Loucy (cell line): ENCODE measurements at regions not wholly inside any gene's neighbourhood (a gene's known extent, or its start where the extent isn't known, plus 50 kb on each side); places are given as distances from the start of the nearest gene placed in this dataset.

Source experiments
- H2AFZ ChIP-seq: fragments of 200-600 bp; sonication (generic); 2 replicates; pipeline ENCODE4 v1.6.0; 2016; ENCODE audit warnings: antibody characterized with exemption, mild to moderate bottlenecking, low read length, moderate library complexity
- H3F3A ChIP-seq: fragments of 200-600 bp; 2 replicates; pipeline ENCODE4 v1.6.0; 2016; ENCODE audit warnings: antibody characterized with exemption, low read depth, mild to moderate bottlenecking
- H3K27me3 ChIP-seq: fragments of 200-600 bp; sonication (generic); 2 replicates; pipeline ENCODE4 v1.6.1; 2014; ENCODE audit warnings: low read length, mild to moderate bottlenecking; ENCODE audit not compliant: insufficient read depth, poor library complexity, severe bottlenecking
- H3K36me3 ChIP-seq: fragments of 200-600 bp; sonication (generic); 2 replicates; pipeline ENCODE4 v1.6.1; 2016; ENCODE audit warnings: low read length; ENCODE audit not compliant: insufficient read depth
- H3K4me1 ChIP-seq: fragments of 200-600 bp; sonication (generic); 2 replicates; pipeline ENCODE4 v1.5.1; 2014; ENCODE audit warnings: low read length, mild to moderate bottlenecking; ENCODE audit not compliant: insufficient read depth, poor library complexity, severe bottlenecking
- H3K4me2 ChIP-seq: fragments of 200-600 bp; sonication (generic); 2 replicates; pipeline ENCODE4 v1.6.0; 2014; ENCODE audit warnings: antibody characterized with exemption, low read length, low read depth, mild to moderate bottlenecking; ENCODE audit not compliant: poor library complexity, severe bottlenecking
- H3K4me3 ChIP-seq: fragments of 200-600 bp; sonication (generic); 2 replicates; pipeline ENCODE4 v1.5.1; 2014; ENCODE audit warnings: low read length, mild to moderate bottlenecking, mixed read lengths; ENCODE audit not compliant: poor library complexity, severe bottlenecking
- H3K79me2 ChIP-seq: fragments of 200-600 bp; sonication (generic); 2 replicates; pipeline ENCODE4 v1.6.1; 2014; ENCODE audit warnings: low read length; ENCODE audit not compliant: insufficient read depth
- H3K9ac ChIP-seq: fragments of 200-600 bp; sonication (generic); 2 replicates; pipeline ENCODE4 v1.6.0; 2014; ENCODE audit warnings: mild to moderate bottlenecking, low read depth, low read length, moderate library complexity; ENCODE audit not compliant: poor library complexity, severe bottlenecking
- H3K9me2 ChIP-seq: fragments of 200-600 bp; sonication (generic); replicated peaks from 2 replicates; pipeline ENCODE4 v1.6.1; 2016; ENCODE audit warnings: low read depth, low read length, mixed read lengths
- H3K9me3 ChIP-seq: fragments of 200-600 bp; sonication (generic); 2 replicates; pipeline ENCODE4 v1.6.1; 2014; ENCODE audit warnings: mild to moderate bottlenecking, antibody characterized with exemption, low read length, low read depth; ENCODE audit not compliant: insufficient read depth
- H4K20me1 ChIP-seq: fragments of 200-600 bp; sonication (generic); 2 replicates; pipeline ENCODE4 v1.6.0; 2014; ENCODE audit warnings: antibody characterized with exemption, low read length, mild to moderate bottlenecking; ENCODE audit not compliant: insufficient read depth, poor library complexity, severe bottlenecking
- CTCF ChIP-seq: fragments of 200-600 bp; sonication (generic); conservative IDR thresholded peaks from 2 replicates; pipeline ENCODE4 v1.5.1; 2014; ENCODE audit warnings: mild to moderate bottlenecking, antibody characterized with exemption, low read length
- EZH2phosphoT487 ChIP-seq: fragments of 200-600 bp; IDR thresholded peaks from 2 replicates; pipeline ENCODE4 v1.6.1; 2018; ENCODE audit warnings: antibody characterized with exemption, mild to moderate bottlenecking, moderate library complexity, borderline replicate concordance

- H3F3A ChIP-seq, result no peaks in the 10 kb centered on the region
- H3K36me3 ChIP-seq, result no peaks in the 10 kb centered on the region
- no peaks in the 10 kb centered on the region for H3K79me2 ChIP-seq
- no peaks in the 10 kb centered on the region for H3K9me3 ChIP-seq
- no peak overlapping the region for H2AFZ ChIP-seq
- H3K9me2 ChIP-seq, result no peaks in the 10 kb centered on the region
- H4K20me1 ChIP-seq, result no peaks in the 10 kb centered on the region
- TF ChIP-seq EZH2phosphoT487, result no peak
- no peak for TF ChIP-seq CTCF
- no peak overlapping the region for H3K4me3 ChIP-seq
- no peak overlapping the region for H3K4me2 ChIP-seq
- no peaks in the 10 kb centered on the region for H3K4me1 ChIP-seq
- no peak overlapping the region for H3K9ac ChIP-seq
- no peaks in the 10 kb centered on the region for H3K27me3 ChIP-seq
These were observed 135.5 kb downstream of the NUAK1 start for GRCh38 chr12:106003297-106003696.

- no peaks in the 10 kb centered on the region for H3F3A ChIP-seq
- H3K36me3 ChIP-seq, result no peaks in the 10 kb centered on the region
- H3K27me3 ChIP-seq, result no peaks in the 10 kb centered on the region
- no peak overlapping the region for H3K4me3 ChIP-seq
- no peak overlapping the region for H3K9ac ChIP-seq
- H3K4me1 ChIP-seq, result no peaks in the 10 kb centered on the region
- H4K20me1 ChIP-seq, result no peaks in the 10 kb centered on the region
- no peak for TF ChIP-seq EZH2phosphoT487
- no peak for TF ChIP-seq CTCF
- H3K9me2 ChIP-seq, result no peaks in the 10 kb centered on the region
- H3K79me2 ChIP-seq, result no peaks in the 10 kb centered on the region
- H2AFZ ChIP-seq, result no peak overlapping the region
- no peaks in the 10 kb centered on the region for H3K9me3 ChIP-seq
- no peak overlapping the region for H3K4me2 ChIP-seq
These were observed 134.5 kb downstream of the NUAK1 start for GRCh38 chr12:106004289-106004688.

- Histone ChIP-seq H3K4me1 (no peaks in the 10 kb centered on the region), H3K9me3 (no peaks in the 10 kb centered on the region), H3K9me2 (no peaks in the 10 kb centered on the region), H3K4me3 (no peak overlapping the region), H3K9ac (no peak overlapping the region), H3K79me2 (no peaks in the 10 kb centered on the region), H3K27me3 (no peaks in the 10 kb centered on the region), H3K4me2 (no peak overlapping the region), H2AFZ (no peak overlapping the region), H3K36me3 (no peaks in the 10 kb centered on the region), H4K20me1 (no peaks in the 10 kb centered on the region), H3F3A (no peaks in the 10 kb centered on the region)
- TF ChIP-seq CTCF (no peak), EZH2phosphoT487 (no peak)
These were observed 132.4 kb downstream of the NUAK1 start for GRCh38 chr12:106006382-106006781.
